ENCODE measurements at regions not wholly inside any gene's neighbourhood (a gene's known extent, or its start where the extent isn't known, plus 50 kb on each side); places are given as distances from the start of the nearest gene placed in this dataset.

DNA sequence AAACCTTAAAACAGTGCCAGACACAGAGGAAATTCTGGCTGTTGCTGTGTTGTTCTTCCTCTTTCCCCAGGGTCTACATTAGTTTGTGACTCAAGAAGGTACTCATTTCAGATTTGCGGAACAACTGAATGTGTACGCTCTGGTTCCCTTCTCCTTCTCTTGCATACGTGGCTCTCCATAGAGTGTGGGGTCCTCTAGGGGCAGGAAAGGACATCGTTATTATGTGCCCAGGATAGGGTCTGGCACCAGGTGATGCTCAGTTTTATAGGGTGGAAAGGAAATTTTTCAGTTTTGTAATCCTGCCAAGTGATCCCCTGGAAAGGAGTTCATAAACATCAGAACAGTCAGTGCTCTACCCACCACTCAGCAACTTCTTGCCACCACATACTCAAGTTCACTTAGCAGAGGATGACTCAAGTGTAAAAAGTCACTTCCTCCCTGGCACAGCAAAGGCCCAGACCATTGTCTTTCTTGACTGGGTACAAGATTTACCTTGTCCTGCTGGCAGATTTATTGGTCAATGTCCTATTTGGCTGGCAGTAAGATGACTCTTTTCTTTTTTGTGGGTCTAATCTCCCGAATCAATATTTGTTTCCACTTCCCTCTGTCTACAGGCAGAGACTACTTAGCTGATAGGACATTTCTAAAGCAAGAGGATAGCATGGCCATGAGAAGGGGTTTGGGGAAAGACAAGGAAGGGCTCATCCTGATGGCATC is 246.0 kb upstream of the TENM4 start:
- no peak for DNase-seq (ENCODE audit: low read depth in 2 of 3, low spot score in 2 of 3)

DNA sequence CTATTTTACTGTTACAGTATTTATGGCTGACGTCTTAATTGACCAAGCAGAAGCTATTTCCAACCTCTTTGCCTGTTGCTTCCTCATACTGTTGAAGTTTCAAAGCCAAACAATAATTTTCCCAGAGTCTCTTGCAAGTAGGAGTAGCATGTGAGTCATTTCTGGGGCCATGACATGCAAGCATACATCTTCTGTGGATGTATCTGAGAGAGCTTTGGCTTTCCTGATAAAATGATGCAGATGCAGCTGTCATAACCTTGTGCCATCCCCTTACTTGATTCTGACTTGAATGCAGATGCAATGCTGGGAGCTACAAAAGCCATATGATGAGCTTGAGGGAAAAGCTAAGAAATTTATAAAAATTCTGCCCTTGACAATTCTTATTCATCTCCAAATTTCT is 243.1 kb upstream of the TENM4 start:
- DNase-seq (ENCODE audit: low read depth in 2 of 3, low spot score in 2 of 3), result no peak

DNA sequence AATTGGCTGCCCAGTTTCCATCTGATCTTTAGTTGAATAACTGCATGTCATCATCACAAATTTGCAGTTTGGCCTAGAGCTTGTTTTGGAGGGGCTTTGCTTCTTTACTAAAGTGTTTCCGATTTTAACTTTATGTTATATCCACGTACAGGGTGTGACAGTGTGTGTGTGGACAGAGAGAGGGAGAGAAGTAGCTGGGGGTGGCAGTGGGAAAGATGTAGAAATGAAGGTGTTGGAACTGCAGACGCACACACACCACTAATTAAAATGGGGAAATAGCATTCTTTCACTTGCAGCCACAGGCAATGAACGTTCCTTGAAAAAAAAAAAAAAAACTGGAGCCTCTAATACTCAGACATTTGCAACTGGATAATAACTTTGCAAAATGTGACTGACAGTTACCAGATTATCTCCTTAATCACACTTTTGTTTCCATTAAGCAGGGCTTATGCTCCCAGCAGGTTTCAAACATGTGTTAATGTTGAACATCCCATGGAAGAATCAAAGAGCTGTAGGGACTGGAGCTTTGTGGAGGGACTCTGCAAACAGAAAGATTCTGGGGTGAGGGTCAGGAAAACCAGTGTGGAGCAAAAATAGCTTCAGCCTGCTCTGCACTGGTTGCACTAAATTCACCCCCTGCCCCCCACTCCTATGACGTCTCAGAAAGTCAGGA is 238.1 kb upstream of the TENM4 start:
- no peak for DNase-seq (ENCODE audit: low read depth in 2 of 3, low spot score in 2 of 3)

DNA sequence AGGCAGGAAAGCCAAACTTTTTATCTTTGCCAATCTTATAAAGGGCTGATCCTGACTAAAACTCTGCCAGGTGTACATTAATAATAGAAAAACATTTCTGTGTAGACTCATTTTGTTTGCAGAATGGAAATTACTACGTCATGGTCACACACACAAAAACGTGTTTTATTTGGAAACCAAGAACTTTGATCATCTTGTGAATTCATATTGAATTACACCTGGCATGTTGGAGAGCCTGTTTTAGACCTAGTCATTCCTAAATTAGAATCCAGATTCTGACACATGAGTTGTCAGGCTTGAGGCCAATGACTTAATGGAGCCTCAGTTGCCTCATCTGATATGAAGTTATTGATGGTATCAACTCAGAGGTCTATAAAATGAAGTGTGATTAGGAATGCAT is 235.6 kb upstream of the TENM4 start:
- no peak for DNase-seq (ENCODE audit: low read depth in 2 of 3, low spot score in 2 of 3)

DNA sequence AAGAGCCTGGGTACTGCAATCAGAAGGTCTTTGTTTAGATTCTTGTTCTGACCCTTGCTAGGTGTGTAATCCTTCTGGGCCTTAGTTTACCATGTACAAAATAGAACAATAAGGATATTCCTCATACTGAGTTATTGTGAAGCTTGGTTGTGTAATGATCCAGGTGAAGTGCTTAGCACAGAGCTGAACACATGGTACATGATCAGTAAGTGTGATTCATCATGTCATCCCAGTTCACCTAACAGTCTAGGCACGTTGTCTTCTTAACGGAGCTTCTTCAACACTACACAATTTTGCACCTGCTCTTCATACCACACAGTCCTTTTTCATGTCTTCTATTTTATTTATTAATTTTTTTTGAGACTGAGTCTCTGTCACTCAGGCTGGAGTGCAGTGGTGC is 234.3 kb upstream of the TENM4 start:
- no peak for DNase-seq (ENCODE audit: low read depth in 2 of 3, low spot score in 2 of 3)

DNA sequence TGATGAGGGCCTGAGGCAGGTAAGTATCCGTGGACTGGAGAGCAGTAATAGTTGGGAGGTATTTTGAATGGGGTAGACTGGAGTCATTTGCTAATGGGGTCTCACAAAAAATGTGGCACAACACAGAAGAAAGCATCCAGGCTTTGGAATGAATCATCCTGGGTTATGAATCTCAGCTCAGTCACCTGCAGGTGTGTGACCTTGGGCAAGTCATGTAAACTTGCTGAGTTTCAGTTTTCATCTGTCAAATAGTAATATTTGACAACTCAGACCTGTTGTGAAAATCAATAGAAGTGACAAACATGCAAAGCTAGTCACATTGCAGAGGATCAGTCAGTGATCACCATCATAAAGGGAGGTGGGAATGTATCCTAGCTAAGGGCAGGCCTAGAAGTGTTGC is 232.0 kb upstream of the TENM4 start:
- DNase-seq (ENCODE audit: low read depth in 2 of 3, low spot score in 2 of 3), result no peak

DNA sequence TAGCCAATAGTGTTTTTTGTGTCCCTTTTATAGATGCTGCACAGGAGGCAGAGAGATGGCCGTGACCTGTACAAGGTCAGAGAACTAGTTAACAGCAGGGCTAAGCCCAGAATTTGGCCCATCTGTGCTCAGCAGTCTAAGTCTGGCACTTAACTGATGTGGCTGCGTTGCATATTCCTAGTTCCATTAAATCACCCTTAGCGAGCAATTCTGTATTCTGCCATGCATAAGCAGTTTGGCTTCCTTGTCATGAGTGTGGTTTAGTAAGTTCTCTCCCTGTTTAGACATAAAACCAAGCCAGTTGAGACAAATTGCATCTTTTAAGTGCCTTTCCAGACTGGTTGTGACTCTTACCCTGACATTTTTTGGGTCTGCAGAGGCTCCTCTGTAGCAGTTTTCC is 230.6 kb upstream of the TENM4 start:
- no peak for DNase-seq (ENCODE audit: low read depth in 2 of 3, low spot score in 2 of 3)

DNA sequence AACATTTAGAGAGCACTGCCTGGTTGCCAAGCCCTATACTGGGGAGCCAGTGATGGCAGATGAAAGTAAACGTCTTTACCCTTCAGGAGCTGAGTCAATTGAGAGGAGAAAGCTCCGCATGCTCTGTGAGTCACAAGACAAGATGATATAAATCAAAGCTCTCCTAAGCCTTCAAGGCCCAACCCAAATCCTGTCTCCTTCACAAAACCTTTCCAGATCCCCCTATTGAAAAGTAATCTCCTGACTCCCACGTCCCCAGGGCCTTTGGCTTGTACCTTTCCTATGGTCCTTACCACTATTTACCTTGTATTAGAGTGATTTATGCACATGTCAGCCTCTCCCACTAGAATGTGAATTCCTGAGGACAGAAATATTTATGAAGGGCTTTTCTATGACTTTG is 230.1 kb upstream of the TENM4 start:
- DNase-seq (ENCODE audit: low read depth in 2 of 3, low spot score in 2 of 3), result no peak

DNA sequence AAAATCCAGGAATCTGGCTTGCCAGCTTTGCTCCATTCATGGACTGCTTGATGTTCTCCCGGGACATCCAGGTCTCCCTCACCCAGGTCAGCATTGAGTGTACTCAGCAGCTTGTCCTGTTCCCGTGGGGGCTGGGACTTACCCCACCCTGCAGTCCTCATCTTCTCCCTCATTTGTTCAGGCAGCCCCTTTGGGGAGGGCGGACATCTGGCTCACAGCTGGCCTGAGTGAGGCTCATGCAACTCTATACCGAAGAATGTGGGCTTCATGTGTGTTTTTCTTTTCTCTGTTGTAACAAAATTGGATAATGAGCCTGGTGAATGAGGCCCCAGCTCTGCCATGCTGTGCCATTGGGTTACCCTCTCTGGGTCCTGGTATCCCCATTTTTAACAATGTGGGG is 227.7 kb upstream of the TENM4 start:
- DNase-seq (ENCODE audit: low read depth in 2 of 3, low spot score in 2 of 3), result no peak

DNA sequence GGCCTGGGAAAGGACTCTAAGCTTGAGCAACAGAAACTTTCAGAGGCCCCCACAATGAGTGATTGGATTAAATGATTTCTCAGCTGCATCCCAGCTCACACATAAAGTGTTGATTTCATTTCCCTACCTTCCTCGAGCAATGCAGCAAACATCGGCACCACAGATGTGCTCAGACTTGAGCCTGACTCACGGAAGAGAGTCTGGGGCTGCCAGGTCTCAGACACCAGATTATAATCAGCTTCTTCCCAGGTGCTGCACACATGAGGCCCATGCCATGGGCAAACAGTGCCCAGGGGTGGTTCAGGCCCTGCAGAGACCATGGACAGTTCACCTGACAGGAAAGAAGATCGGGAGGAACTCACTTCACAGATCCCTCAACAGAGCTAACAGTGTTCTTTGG is 226.6 kb upstream of the TENM4 start:
- DNase-seq (ENCODE audit: low read depth in 2 of 3, low spot score in 2 of 3), result no peak

DNA sequence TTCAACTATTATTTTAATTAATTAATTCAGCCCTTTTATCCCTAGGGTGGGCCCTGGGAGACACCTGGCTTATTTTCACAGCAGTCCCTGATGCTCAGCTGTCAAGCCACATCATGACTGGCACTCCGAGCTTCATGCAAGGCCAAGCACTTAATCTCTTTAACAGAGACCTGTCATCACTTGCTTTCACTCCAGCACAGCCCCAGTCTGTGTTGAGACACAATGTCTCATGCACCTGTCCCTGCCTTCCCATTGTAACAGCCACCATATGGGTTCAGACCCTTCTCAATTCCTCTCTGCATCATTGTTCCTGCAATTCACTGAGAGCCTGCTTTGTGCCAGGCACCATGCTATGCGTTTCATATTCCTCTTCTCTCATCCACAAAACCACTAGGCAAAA is 222.2 kb upstream of the TENM4 start:
- no peak for DNase-seq (ENCODE audit: low read depth in 2 of 3, low spot score in 2 of 3)

DNA sequence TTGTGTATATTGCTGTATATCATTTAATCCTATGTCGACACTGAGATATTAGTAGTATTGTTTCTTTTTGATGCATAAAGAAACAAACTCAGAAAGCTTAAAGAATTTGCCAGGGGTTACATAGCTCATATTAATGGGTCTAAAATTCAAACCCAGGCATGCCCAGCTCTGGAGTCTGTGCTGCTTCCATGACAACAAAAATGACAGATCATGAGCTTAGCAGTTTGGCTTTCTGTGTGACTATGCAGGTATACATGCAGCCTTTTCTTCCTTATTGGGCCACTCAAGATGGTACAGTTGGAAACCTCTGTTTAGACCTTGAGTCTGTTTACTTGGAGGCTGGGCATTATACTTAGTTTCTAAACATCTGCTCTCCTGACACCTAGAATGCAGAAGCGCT is 220.5 kb upstream of the TENM4 start:
- DNase-seq (ENCODE audit: low read depth in 2 of 3, low spot score in 2 of 3), result no peak

DNA sequence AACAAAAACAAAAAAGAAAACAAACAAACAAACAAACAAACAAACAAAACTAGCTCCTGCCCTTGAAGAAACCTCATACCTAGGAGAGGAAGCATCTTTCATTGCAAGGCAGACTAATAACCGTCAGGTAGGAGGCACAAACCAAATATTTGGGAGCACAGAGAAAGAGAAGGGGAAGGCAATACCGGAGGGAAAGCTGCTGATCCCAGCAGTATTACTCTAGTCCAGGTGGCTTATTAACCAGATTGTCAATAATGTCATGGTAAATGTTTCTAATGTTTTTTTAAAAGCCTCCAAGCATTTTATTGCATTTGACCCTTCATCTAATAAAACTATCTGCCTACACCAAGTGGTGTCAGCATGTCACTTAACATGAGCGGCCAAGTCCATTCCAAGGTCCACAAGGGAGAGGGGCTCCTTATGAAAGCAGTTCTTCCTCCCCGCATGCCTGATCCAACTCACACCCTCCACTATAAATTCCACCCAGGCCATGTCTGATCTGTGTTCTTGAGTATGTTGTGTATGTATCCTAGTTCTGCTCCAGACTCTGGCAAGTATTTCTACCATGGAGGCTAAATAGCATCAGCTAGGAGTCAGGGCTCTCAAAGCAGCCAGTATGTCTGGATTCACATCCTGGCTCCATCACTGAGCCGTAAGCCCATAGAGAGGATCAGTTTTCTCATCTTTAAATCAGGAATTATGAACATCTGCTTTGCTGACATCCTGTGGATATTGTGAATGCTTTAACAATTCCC is 208.1 kb upstream of the TENM4 start:
- DNase-seq (ENCODE audit: low read depth in 2 of 3, low spot score in 2 of 3), result no peak

DNA sequence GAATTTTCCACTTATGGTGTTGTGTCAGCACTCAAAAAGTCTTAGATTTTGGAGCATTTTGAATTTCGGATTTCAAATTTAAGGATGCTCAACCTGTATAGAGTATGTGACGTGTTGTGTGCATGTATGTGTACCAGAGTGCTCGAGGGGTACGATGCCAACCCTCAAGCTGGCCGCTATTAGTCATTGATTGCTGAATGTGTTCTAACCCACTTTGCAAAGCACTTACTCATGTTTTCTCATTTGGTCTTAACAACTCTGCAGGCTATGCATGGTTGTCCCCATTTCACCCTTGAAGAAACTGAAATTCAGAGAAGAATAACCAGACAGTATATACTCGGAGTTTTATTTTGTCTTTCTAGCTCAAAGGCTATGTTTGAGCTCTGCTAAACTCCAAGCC is 196.4 kb upstream of the TENM4 start:
- no peak for DNase-seq (ENCODE audit: low read depth in 2 of 3, low spot score in 2 of 3)

DNA sequence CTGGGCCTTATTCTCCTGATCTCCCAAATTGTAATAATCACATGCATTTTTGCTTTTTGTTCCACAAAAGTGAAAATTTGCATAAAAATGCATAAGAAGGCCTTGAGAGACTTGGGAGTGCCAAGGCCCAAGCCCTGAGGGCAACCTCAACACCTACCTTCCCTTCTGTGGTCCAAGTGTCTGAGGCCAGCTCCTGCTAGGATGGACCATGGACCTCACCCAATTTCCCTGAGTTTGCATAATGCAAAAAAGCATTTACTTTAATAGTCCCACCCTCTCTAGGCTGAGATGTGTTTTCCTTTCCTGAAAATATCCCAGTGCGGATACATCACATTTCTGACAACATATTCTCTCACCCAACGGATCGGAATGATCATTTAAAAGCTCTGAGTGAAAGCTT is 194.1 kb upstream of the TENM4 start:
- no peak for DNase-seq (ENCODE audit: low read depth in 2 of 3, low spot score in 2 of 3)

DNA sequence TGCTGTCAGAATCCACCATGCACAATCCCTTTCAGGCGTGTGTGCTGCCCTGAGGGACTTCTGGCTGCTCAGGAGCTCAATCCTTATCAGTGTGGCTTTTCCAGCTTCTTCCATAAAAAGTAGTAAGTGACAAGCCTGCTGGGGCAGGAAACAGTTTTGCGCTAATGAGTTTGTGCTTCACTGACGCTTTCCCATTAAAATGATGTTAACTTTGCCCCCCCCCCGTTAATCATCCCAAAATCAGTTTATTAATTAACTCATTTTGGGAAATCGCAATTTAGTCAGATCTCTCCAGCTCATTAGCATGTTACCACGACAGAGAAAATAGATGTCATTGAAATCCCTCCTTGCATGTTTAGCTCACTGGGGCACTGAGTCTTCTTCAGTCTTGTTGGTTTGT is 186.5 kb upstream of the TENM4 start:
- DNase-seq (ENCODE audit: low read depth in 2 of 3, low spot score in 2 of 3), result no peak

DNA sequence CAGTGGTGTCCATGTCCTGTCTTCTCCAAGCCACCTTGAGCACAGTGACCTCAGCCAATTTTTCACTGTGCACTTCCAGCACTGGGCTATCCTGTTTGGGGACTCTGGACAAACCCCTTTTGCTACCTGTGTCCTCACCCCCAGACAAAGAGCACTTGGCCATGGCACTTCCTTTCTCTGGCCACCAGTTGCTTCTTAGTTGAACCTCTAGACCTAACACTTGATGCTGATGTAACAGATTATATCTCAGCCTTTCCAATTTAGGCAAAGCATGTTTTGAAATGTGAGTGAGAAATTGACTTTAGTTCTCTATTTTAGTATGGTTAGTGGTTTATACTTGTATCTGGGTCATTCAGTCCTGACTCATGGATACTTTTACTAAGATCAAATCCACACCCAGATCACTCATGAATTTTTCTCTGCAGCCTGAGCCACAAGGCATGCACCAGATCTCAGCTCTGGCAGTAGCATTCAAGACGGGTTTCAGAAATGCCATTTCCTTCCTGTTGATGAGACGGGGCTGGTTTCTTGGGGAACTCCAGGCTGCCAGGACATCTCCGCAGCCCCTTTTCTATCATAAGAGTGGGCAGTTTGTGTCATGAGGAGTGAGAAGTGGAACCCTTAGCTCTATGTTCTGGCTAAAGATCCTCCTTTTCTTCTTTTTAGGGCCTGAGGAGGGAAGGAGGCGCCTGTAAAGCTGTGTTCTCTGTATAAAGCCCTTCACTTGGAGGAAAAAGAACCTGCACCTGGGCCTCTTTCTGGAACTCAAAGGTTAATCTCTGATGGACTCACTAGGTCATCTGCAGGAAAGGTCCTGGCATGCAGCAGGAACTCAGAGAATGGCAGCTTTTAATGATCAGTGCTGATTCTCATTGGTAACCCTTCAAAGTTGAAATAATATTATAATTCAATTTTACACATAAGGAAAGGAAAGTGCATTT is 185.6 kb upstream of the TENM4 start:
- DNase-seq (ENCODE audit: low read depth in 2 of 3, low spot score in 2 of 3), result no peak

DNA sequence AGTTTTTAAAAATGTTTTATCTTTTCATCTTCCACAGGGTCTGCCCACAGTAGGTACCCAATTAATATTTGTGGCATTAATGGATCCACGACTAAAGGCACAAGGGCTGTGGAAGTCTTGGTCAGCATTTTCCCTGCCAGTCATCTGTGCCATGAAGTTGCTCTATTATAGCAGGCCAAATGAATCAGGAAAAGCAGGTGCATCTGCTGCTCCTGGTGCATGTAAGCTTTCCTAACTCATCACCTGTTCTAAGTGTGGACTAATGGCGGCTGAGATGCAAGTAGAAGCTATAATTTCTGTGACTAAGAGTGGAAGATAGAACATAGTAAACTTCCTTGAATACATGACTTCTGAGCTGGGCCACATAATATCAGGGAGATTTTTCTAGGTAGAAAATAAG is 182.5 kb upstream of the TENM4 start:
- DNase-seq (ENCODE audit: low read depth in 2 of 3, low spot score in 2 of 3), result no peak

DNA sequence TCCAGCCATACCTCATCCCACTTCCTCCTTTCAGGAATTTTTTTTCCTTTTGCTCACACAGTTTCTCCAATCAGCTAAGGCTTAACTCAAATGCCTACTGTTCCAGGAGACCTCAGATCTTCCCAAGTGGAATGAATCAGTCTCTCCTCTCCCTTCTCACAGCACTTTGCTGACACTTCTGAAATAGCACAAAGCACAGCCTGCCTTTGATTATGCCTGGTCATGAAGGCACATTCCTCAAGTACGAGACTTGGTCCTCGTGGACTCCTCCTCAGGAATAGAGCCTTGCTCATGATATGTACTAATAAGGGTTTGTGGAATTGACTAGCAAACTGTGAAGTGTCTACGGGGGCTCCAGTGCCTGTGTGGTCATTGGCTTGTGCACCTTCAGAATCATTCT is 176.7 kb upstream of the TENM4 start:
- DNase-seq (ENCODE audit: low read depth in 2 of 3, low spot score in 2 of 3), result no peak

DNA sequence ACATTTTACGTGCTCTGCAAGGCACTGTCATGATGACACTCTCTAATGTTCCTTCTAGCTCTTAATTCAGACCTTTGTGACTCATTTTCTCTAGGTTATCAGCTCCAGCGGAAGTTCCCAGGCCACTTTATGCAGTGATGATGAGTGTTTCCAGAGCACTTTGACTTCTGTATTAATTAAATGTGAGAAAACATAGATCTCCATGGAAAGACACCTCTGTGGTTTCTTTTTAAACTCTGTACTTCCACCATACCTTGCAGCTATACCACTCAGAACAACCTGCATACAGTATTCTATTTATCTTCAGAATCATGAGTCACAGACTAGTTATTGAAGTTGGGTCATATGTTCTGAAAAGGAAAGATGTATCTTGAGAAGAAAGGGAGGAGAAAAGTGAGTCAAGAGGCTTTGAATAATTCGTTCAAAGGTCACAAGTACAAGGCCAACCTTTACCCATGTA is 175.6 kb upstream of the TENM4 start:
- DNase-seq (ENCODE audit: low read depth in 2 of 3, low spot score in 2 of 3), result no peak

DNA sequence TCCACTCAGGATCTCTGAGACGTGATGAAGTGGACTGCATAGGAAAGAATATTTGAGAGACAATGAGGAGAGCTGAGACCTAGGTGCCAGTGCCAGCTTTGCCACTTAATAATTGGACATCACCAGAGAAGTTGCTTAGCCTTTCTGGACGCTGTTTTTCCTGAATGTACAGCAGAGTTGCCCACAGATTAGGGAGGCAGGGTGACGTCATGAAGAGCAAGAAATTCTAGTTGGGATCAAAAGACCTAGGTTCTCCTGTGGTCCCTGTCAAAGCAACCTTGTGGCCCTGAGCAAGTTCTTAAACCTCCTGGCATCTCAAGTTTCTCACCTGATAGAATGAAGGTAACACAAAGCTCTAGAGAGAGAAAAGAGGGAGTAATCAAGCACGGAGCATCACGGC is 174.6 kb upstream of the TENM4 start:
- DNase-seq (ENCODE audit: low read depth in 2 of 3, low spot score in 2 of 3), result no peak

All from hematopoietic multipotent progenitor cell (in vitro differentiated cells).